SHP77 treated with DMSO at 0.1 percent for 48 hours (cell line): ENCODE measurements at regions not wholly inside any gene's neighbourhood (a gene's known extent, or its start where the extent isn't known, plus 50 kb on each side); places are given as distances from the start of the nearest gene placed in this dataset.
A peak's percentile ranks its signal among the peaks of the same experiment; 100 is the strongest.

ENCODE experiments used
- DNase-seq: peaks from one replicate; lab custom pipeline; 2025; lab: John Stamatoyannopoulos, UW

DNA sequence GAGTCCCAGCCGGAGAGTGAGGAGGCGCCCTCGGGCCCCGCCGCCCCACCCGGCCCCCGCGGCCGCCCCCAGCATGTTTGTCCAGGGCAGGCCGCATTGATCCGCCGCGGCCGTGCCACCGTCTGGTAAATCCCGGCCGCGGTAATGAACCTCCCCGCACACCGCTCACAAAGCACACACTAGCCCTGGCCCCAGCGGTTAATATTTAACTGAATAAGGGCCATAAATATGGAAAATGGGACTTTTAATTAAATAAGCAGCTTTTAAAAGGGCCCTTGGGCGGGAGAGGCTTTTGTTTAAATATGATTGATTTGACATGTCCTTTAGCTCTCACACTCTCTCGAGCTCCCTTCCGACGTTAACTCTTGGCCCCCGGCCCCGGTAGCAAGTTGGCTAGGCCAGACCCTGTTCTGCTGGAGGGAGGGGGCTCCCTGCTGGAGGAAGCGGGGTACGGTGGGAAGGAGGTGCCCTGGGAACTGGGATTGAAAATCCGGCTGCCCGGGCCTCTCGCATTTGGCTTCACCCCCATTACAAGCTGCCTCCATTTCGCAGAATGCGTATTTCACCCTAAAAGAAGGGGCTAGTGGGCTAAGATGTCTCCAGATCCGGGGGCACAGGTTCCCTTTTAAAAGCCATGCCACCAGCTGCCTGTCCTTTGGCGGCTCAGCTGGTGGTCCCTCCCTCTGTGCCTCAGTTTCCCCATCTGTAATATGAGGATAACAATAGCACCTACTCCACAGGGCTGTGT, 199.8 kb downstream of the RBM19 start:
- DNase-seq = no peak

DNA sequence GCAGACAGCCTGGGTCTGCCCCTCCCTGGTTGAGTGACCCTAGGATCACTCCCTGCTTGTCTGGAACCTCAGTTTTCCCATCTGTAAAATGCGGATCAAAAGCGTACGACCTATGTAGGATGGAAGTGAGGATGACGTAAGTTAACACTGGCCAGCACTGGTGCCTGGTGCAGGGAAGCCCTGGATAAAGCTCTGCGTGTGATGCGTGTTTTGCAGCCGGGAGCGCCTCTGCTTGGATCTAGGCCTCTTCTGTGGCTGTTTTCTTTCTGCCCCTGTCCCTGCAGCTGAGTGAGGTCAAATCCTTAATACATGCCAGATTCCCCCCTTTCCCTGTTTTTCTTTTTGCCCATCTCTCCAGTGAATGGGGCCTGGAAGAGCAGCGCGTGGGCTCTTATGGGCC, 201.5 kb downstream of the RBM19 start:
- DNase-seq = no peak

DNA sequence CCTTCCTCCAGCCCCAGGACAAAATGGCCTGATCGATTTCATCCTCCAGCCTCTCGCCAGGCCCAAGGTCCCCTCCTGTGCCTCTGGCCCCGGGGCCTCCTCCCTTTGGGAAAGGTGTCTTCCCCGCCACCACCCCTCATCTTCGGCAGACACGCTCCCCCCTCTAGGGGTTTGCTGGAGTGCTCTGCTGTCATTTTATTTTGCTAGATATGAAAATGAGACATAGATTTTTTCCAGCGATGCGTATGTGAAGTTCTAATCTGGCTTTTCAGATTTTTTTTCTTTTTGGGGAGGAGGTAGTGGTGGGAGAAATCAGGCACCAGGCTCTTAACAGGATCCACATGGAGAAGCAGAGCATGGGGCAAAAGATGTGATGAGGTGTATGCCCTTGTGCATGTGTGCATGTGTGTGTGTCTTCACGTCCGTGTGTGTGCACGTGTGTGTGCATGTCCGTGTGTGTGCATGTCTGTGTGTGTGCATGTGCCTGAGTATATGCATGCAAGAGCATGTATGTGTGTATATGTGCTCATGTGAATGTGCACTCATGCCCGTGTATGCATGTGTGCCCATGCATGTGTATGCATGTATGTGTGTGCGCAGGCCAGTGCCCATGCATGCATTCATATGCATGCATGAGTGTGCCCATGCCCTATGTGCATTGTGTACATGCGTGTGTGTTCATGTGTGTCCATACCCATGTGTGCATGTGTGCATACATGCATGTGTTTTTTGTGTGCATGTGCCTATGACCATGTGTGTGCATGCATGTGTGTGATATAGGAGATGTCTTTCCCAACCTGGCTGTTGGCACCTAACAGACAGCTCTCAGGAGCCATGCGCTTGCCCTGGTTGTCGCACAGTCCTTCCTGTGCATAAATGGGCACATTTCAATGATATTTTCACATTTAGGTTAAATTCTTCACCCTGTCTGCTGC, 203.0 kb downstream of the RBM19 start:
- no peak for DNase-seq

DNA sequence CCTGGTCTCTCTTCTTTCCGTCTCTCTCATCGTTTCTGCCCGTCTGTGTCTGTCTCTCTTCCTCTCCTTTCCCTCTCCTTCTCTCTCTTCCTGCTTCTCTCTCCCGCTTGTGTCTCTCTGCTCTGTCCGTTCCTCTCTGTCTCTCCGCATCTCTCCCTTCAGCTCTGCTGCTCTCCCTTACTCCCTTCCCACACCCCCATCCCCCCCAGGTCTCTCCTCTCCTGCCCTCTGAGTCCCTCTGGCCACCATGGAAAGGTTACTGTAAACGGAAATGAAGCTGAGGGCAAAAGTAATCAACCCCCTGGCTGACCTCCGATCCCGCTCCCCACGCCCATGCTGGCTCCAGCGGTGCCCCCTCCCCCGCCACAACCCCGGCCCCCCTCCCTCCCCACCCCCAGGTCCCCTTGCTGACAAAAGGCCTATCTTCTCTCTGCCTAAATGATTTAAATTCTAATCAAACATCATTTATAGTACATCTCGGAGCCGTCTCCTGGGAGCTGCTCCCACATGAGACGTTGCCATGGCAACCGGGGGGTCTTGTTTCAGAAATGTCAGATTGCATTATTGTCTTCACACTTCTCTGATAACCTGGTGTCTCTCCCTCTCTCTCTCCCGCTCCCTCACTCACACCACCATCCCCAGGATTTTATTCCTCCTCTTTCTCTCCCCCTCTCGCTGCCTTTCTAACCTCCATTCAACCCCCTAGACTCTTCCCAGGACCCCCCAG, 203.8 kb downstream of the RBM19 start:
- no peak for DNase-seq

DNA sequence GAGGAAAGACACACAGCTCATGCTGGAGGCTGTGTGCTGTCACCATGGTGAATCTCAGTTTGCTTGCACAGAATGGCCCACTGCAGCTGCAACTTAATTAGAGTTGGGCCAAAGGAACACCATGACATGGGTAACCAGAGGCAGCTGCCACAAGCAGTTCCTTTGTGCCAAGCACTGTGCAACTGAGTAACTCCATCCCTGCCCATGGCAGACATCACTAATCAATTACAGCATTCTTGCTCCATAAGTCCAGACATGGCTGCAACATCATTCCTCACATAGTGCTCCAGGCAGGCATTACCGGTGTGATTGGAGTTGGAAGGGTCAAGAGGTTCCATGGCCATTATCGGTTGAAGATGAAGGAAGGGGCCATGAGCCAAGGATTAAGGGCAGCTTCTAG, 207.0 kb downstream of the RBM19 start:
- DNase-seq = no peak

DNA sequence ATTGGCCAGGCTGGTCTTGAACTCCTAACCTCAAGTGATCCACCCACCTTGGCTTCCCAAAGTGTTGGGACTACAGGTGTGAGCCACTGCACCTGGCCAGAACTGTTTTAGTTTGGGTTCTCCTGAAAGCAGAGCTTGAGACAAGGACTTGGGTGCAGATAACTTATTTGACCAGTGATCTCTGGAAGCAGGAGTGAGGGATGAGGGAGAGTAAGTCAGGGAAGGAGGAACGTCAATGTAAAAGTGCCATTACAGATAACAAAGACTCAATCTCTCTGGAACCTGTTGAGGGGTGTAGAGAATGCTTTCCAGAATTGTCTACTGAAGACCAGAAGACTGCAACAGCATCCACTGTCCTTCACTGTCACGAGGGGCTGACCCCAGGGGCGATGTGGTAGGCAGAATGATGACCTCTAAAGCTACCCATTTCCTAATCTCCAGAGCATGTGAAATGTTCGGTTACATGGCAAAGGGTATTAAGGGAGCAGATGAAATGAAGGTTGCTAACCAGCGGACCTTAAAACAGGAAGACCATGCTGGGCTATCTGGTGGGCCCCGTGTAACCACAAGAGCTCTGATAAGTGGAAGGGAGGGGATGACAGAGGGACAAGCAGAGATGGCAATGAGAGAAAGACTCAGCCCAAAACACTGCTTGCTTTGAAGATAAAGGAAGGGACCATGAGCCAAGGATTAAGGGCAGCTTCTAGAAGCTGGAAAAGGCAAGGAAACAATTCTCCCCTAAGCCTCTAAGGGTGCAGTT, 207.8 kb downstream of the RBM19 start:
- no peak for DNase-seq

DNA sequence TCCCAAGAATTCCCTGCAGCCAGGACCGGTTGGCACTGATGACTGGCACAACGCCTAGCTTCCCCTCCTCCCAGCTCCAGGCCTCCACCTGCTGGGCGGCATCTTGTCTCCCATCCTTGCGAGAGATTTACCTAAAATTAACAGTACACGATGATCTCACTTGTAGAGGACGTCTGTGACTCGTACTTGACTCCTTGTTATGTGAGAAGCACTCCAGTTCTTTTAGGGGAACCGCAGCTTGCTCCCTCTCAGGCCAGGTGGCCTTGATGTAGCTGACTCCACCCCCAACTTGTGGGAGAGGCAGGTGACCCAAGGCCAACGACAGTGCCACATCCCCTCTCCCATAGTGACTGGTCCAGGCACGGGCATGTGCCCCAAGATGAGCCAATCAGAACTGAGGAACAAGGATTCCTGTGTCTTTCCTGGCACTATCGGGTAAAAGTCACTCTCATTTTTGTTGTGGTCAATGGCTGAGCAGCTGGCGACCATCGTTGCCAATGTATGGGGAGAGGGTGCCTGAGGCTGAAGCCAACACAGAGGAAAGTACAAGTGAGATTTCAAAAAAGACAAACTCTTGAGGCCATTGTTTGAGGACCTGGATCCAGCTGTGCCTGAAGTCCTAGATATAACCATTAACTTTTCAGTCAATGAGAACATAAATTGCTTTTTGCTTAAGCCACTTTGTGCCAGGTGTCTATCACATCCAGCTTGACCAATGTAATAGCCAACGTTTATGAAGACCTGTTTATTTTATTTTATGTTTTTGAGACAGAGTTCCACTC, 208.7 kb downstream of the RBM19 start:
- DNase-seq = peak; percentile 43

DNA sequence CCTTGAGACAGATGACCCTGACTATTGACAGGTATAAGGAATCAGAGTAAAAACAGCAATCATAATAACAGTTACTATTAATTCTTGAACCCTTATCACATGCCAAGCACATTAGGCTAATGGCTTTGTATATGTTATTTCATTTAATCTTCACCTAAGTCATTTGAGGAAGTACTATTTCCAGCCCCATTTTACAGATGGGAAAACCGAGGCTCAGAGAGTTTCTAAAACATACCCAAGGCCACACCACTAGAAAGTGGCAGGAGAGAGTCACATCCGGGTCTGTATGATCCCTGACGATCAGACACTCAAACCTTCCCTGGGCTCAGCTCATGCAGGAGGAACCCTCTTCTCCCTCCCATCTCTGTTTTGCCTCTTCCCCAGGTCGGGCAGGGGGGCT, 209.5 kb downstream of the RBM19 start:
- no peak for DNase-seq

DNA sequence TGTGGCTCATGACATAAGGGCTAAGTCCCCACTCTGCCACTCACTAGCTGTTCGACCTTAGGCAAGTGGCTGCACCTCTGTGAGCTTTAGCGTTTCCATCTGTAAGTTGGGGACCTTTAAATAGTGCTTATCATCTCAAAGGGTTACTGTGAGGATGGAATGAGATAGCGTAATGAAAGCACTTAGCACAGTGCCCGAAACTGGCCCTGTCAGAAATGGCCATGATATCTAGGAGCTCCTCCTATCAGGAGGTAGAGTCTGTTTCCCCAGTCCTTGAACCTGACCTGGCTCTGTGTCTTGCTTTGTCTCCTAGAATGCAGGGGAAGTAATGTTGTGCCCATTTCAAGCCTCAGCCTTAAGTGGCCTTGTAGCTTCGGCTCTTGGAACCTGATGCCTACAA, 211.0 kb downstream of the RBM19 start:
- DNase-seq = no peak

DNA sequence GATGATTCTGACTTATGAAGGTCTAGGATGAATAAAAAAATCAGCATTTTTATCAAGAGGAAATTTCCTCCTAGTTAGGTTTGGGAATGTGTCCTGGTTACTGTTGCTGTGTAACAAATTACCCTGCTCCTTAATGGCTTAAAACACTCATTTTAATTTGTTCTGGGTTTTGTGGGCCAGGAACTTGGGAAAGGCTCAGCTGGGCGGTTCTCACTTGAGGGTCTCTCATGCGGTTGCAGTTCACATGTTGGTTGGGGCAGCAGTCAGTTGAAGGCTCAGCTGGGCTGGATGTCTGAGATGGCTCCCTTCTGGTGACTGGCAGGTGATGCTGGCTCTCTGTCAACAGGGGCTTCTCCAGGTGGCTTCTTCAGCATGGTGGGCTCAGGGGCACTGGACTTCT, 214.6 kb downstream of the RBM19 start:
- DNase-seq = no peak

DNA sequence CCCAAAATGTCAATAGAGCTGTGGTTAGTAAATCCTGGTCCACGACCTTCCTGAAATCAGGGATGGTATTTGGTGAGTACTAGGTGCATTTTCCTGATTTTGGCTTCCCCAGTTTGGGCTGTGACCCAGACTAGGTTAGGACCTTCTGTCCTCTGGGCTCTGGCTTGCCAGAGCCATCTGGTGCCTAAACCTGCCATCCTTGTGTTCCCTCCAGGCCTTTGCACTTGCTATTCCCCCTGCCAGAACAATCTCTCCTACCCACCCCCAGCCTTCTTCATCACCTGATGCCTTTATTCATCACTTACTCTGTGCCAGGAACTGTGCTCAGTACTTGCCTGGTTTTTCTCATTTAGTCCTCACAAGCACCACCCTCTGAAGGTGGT, 216.7 kb downstream of the RBM19 start:
- DNase-seq = no peak

DNA sequence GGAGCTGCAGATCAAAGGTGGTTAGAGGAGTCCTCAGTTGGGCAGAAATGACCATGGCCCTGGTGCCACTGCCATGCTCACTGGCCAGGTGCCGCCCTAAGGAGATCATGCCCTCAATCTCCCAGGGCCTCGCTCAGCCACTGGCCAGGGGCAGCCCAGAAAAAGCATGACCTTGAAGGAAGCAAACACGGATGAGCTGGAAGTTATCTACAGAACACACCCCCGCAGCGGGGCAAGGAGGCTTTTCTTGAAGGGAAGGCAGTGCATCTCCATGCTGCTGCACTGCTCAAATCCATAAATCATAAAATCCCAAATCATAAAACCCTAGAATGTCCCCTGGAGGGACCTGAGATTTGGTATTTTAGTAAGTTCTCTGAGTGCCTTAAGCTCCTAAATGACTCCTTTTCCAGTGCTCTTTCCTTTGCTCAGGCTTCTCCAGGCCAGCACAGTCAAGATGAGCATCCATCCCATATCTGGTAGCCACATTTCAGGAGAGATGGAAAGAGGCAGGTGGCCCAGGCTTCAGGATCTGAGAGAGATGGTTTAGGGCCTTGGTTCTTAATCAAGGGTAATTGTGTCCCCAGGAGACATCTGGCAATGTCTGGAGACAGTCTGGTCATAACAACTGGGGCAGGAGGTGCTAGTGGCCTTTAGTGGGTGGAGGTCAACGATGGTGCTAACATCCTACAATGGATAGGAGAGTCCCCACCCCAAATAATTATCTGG, 217.3 kb downstream of the RBM19 start:
- DNase-seq = no peak

DNA sequence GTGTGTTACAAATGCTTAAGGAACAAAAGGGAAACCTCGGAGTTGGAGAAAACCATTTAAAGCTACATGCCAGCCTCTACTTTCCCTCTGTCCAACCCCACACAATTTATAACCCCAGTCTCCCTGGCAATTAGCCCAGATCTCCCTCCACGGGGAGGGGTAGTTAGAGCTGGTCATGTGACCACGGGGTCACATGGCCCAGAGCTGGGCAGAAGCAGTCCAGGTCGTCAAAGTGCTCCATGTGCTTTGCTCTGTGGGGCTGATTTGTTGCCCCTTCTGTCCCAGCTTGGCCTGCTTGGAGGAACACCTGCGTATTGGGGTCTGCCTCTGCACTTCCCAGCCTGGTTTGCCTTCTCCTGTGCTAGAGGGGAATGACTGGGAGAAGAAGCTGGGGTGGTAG, 219.1 kb downstream of the RBM19 start:
- DNase-seq = no peak

DNA sequence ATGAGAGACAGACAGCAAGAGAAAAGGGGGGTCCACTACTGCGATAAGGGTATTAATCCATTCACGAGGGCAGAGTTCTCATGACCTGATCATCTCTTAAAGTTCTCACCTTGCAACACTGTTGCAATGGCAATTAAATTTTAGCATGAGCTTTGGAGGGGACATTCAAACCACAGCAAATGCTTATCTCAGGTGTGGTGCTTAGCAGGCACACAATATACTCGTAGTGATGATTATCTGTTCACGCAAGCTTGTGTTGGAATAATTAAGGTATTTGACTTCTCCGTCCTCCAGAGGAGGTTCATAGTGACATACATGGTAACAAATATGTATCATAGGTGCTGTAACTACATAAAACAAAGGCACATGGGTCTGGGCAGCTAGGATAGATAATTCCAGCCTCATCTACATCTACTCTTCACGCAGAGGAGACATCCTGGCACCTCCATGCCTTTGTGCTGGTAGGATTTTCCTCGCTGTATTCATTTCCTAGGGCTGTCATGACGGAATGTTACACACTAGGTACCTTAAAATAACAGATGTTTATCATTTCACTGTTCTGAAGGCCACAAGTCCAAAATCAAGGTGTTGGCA, 221.2 kb downstream of the RBM19 start:
- DNase-seq = no peak

DNA sequence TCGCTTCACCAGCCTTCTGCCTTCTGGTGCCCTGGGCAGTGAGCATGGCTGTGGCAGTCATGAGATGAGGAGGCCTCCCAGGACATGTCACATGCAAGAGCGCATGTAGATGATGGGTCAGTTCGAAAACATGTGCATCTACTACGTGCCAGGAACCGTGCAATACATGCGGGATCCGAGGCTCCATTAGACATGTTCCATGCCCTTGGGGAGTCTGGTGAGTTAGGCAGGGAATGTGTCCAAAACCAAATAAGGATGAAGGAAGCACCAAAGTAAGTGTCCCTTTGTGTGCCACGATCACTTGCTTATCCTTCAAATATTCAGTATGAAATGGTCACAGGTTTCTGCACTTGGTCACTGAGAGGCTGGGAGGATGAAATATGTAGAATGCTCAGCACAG, 223.3 kb downstream of the RBM19 start:
- no peak for DNase-seq

DNA sequence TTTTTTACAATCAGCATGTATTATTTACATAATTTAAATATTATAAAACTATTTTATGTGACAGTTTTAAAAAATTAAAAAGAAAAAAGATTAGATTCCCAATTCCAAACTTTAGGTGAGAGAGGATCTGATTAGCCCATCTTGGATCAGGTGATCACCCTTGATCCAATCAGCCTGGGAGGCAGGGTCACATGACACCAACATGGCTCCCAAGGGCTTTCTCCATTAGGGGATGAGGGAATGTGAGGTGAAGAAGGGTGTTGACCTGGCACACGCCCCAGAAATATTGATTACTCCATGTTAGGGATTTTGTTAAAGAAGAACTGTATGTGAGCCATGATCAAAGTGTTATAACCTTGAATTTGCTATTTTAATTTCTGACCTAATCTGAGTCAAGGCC, 225.4 kb downstream of the RBM19 start:
- DNase-seq = no peak

DNA sequence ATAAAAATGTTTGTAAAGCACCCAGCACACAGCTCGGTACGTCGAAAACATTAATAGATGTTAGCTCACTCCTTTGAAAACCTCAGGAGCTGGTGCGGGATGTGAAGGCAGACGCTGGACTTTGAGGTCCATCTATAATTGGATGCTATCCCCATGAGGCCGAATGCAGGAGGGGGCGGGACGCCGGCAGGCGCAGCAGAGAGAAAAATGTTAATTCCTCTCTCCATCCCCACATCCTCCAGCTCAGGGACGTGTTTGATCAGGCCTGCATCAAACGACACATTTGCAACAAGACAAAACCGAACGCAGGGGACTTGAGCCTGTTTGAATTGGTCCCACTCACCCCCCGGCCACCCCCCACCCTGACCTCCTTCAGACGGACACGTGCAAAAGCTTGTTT, 231.0 kb downstream of the RBM19 start:
- DNase-seq = no peak

DNA sequence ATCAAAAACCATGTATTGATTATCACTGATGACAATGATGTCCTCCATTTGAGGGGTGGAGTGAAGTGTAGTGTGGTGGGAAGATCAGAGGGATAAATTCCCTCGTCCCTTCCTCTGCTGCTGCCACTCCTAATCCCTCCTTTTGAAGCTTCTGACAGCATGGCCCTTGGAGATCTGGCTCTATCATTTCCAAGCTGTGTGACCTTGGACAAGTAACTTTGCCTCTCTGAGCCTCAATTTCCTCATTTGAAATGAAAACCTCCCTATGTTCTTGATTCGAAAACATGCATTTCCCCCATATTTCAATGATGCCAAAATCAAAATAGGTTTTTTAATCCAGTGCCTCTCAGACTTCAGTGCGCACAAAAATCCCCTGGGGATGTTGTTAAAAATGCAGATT, 231.6 kb downstream of the RBM19 start:
- no peak for DNase-seq

DNA sequence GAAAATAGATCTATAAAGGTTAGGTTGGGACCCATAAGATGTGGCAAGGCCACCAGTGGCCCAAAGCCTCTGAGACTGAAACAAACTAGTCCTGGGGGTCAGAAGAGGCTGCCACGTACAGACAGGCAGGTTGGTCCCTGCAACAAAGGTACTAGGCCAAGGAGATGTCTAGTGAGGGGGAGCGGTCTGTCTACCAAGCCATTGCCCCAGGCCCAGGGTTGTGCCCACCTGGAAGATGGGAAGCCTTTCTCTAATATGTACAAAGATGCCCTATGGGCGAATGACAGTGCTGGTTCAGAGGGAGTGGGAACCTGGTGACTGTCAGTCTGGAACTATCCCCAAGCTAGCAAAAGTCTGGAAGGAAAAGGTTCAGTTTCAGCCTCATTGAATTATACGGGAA, 233.2 kb downstream of the RBM19 start:
- DNase-seq = no peak

DNA sequence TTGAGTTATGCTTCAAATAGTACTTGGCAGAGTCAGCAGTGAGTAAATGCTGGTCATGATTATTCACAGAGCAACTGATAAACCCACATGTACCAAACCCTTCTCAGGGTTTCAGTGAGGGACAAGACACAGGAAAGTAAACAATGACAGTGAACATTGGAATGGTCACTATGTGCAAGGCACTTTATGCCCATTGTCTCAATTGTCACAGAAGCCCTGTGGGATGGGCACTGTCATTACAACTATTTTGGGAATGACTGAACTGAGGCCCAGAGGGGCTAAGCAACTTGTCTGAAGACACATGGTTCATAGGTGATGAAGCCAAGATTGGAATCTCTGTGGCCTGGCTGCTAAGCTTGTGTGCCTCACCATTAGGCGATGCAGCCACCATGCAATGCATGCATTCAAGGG, 238.5 kb downstream of the RBM19 start:
- DNase-seq = no peak
